ENCODE measurements at regions not wholly inside any gene's neighbourhood (a gene's known extent, or its start where the extent isn't known, plus 50 kb on each side); places are given as distances from the start of the nearest gene placed in this dataset.

DNA sequence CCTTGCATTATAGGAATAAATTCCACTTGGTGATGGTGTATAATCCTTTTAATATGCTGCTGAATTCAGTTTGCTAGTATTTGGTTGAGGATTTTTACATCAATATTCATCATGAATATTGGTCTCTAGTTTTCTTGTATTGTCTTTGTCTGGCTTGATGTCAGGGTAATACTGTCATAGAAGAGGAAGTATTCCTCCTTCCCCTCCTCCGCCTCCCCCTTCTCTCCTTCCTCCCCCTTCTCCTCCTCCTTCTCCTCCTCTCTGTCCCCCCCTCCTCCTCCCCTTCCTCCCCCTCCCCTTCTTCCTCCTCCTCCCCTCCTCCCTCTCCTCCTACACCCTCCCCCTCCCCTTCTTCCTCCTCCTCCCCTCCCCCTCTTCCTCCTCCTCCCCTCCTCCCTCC is 65.8 kb downstream of the RGS12 start:
- TF ChIP-seq EZH2 (IDR thresholded peaks at IDR 0.05; ENCODE audit: borderline replicate concordance, low read depth, low read length, severe bottlenecking) = no peak
- TF ChIP-seq, protein P1, sequence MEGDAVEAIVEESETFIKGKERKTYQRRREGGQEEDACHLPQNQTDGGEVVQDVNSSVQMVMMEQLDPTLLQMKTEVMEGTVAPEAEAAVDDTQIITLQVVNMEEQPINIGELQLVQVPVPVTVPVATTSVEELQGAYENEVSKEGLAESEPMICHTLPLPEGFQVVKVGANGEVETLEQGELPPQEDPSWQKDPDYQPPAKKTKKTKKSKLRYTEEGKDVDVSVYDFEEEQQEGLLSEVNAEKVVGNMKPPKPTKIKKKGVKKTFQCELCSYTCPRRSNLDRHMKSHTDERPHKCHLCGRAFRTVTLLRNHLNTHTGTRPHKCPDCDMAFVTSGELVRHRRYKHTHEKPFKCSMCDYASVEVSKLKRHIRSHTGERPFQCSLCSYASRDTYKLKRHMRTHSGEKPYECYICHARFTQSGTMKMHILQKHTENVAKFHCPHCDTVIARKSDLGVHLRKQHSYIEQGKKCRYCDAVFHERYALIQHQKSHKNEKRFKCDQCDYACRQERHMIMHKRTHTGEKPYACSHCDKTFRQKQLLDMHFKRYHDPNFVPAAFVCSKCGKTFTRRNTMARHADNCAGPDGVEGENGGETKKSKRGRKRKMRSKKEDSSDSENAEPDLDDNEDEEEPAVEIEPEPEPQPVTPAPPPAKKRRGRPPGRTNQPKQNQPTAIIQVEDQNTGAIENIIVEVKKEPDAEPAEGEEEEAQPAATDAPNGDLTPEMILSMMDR (IDR thresholded peaks at IDR 0.05; ENCODE audit: extremely low read depth in 1 of 2, insufficient read depth in 1 of 2, low read depth in 1 of 2, low read length in 2 of 2) = no peak
- no peak for TF ChIP-seq POLR2AphosphoS5 (IDR thresholded peaks at IDR 0.05; ENCODE audit: insufficient read depth, low read depth, low read length)
- TF ChIP-seq POLR2A (IDR thresholded peaks at IDR 0.05; ENCODE audit: low read depth, low read length) = no peak
- TF ChIP-seq, protein P2, sequence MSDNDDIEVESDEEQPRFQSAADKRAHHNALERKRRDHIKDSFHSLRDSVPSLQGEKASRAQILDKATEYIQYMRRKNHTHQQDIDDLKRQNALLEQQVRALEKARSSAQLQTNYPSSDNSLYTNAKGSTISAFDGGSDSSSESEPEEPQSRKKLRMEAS (IDR thresholded peaks at IDR 0.05; ENCODE audit: insufficient read depth, insufficient read length) = no peak
- no peak for TF ChIP-seq JUN (IDR thresholded peaks at IDR 0.05; ENCODE audit: borderline replicate concordance, insufficient read depth, insufficient read length, low read depth)
- TF ChIP-seq GATA2 (IDR thresholded peaks at IDR 0.05; ENCODE audit: insufficient read depth, insufficient read length, low read depth, low read length) = no peak
